ENCODE measurements at regions not wholly inside any gene's neighbourhood (a gene's known extent, or its start where the extent isn't known, plus 50 kb on each side); places are given as distances from the start of the nearest gene placed in this dataset.
"Not testable (repeated sequence)": the region's sequence is repeated elsewhere in the genome, so short reads cannot be mapped to it uniquely, and the experiment has no call there.

DNA sequence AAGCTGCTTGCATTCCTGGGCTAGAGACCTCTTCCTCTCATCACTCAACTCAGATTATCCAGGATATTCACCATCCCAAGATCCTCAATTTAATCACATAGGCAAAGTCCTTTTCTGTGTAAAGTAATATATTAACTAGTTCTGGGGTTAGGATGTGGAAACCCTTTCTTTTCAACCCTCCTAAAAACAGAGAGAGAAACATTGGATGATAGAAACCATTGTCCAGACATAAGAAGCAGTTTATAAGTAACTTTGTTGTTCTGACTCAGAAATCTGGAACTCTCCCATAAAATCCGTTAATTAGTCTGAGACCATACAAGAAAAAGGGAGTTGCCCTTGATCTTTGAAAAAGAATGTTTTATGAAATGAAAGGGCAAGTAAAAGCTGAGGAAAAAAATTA lies 817.1 kb upstream of the CDH9 start:
- peaks cover 6% of the 10 kb centered on the region for H3K9me3 Mint-ChIP-seq (ENCODE audit: low read depth)
- H3K4me3 Mint-ChIP-seq (ENCODE audit: unreplicated experiment) = no peak overlapping the region
- TF ChIP-seq, protein P1, sequence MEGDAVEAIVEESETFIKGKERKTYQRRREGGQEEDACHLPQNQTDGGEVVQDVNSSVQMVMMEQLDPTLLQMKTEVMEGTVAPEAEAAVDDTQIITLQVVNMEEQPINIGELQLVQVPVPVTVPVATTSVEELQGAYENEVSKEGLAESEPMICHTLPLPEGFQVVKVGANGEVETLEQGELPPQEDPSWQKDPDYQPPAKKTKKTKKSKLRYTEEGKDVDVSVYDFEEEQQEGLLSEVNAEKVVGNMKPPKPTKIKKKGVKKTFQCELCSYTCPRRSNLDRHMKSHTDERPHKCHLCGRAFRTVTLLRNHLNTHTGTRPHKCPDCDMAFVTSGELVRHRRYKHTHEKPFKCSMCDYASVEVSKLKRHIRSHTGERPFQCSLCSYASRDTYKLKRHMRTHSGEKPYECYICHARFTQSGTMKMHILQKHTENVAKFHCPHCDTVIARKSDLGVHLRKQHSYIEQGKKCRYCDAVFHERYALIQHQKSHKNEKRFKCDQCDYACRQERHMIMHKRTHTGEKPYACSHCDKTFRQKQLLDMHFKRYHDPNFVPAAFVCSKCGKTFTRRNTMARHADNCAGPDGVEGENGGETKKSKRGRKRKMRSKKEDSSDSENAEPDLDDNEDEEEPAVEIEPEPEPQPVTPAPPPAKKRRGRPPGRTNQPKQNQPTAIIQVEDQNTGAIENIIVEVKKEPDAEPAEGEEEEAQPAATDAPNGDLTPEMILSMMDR (IDR thresholded peaks at IDR 0.05) = no peak
- H3K36me3 Mint-ChIP-seq (ENCODE audit: low read depth) = no peaks in the 10 kb centered on the region
- no peaks in the 10 kb centered on the region for H3K4me1 Mint-ChIP-seq (ENCODE audit: low read depth)
- H3K27ac Mint-ChIP-seq (ENCODE audit: unreplicated experiment) = no peak overlapping the region
- no peaks in the 10 kb centered on the region for H3K27me3 Mint-ChIP-seq (ENCODE audit: low read depth)
- DNase-seq (ENCODE audit: low spot score) = no peak

DNA sequence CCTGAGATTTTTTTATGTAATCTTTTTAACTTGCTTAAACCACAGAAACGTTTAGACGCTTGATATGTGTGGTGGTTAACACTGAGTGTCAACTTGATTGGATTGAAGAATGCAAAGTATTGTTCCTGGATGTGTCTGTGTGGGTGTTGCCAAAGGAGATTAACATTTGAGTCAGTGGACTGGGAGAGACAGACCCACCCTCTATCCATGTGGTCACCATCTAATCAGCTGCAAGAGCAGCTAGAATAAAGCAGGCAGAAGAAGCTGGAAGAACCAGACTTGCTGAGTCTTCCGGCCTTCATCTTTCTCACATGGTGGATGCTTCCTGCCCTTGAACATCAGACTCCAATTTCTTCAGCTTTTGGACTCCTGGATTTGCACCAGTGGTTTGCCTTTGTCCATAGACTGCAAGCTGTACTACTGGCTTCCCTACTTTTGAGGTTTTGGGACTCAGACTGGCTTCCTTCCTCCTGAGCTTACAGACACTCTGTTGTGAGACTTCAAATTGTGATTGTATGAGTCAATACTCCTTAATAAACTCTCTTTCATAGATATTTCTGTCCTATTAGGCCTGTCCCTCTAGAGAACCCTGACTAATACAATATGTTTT lies 816.0 kb upstream of the CDH9 start:
- peaks cover under 1% of the 10 kb centered on the region for H3K9me3 Mint-ChIP-seq (ENCODE audit: low read depth)
- H3K27me3 Mint-ChIP-seq (ENCODE audit: low read depth) = no peaks in the 10 kb centered on the region
- H3K36me3 Mint-ChIP-seq (ENCODE audit: low read depth) = no peaks in the 10 kb centered on the region
- no peaks in the 10 kb centered on the region for H3K4me1 Mint-ChIP-seq (ENCODE audit: low read depth)
- TF ChIP-seq, protein P1 (IDR thresholded peaks at IDR 0.05) = no peak
- no peak for DNase-seq (ENCODE audit: low spot score)
- no peak overlapping the region for H3K27ac Mint-ChIP-seq (ENCODE audit: unreplicated experiment)
- no peak overlapping the region for H3K4me3 Mint-ChIP-seq (ENCODE audit: unreplicated experiment)

DNA sequence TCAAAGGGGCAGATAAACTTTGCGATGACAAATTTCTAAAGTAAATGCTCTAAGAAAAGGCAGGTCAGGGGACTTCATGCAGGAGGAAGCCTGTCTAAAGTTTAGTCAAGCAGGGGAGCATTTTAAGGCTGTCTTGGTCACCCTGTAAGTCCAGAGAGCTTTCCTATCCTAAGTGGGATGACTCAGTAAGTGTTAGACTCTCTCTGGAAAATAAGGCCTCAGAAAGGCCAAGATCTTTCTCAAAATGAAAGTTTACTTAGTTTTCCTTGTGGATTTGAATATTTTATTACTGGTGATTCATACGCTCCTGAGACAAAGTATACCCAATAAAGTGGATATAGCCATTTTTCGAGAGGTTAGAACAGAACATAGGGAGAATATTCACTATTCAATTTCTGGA lies 806.9 kb upstream of the CDH9 start:
- H3K27ac Mint-ChIP-seq (ENCODE audit: unreplicated experiment) = no peak overlapping the region
- DNase-seq (ENCODE audit: low spot score) = no peak
- no peaks in the 10 kb centered on the region for H3K36me3 Mint-ChIP-seq (ENCODE audit: low read depth)
- no peaks in the 10 kb centered on the region for H3K27me3 Mint-ChIP-seq (ENCODE audit: low read depth)
- H3K4me3 Mint-ChIP-seq (ENCODE audit: unreplicated experiment) = no peak overlapping the region
- TF ChIP-seq, protein P1 (IDR thresholded peaks at IDR 0.05) = no peak
- H3K9me3 Mint-ChIP-seq (ENCODE audit: low read depth) = peaks cover 8% of the 10 kb centered on the region
- no peaks in the 10 kb centered on the region for H3K4me1 Mint-ChIP-seq (ENCODE audit: low read depth)

DNA sequence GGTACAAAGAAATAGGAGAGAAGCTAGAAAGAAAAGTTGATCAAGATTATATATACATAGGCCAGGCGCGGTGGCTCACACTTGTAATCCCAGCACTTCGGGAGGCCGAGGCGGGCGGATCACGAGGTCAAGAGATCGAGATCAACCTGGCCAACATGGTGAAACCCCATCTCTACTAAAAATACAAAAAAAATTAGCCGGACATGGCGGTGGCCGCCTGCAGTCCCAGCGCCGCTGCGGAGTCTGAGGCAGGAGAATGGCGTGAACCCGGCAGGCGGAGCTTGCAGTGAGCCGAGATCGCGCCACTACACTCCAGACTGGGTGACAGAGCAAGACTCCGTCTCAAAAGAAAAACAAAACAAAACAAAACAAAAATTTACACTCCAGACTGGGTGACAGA lies 798.3 kb upstream of the CDH9 start:
- not testable (repeated sequence) for H3K4me3 Mint-ChIP-seq (ENCODE audit: unreplicated experiment); H3K27me3 Mint-ChIP-seq (ENCODE audit: low read depth); H3K4me1 Mint-ChIP-seq (ENCODE audit: low read depth); H3K27ac Mint-ChIP-seq (ENCODE audit: unreplicated experiment); H3K36me3 Mint-ChIP-seq (ENCODE audit: low read depth); DNase-seq (ENCODE audit: low spot score); H3K9me3 Mint-ChIP-seq (ENCODE audit: low read depth)

DNA sequence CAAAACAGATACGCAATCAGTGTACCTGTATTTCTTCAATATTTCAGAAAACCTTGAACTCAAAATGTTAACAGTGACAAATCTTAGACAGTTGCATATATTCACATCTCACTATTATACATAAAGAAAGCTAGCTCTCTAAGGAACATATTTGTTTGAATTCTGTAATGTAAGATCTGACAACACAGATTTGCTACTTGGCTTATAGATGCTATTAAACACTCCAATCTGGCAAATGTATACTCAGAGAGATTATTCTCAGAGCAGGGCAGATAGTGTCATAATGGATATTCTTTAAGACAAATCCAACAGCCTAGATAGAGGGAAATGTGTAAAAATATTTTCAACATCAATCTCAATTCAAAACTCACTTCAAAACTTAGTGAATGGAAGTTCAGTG lies 794.5 kb upstream of the CDH9 start:
- Mint-ChIP-seq H3K36me3 (ENCODE audit: low read depth) (no peaks in the 10 kb centered on the region), H3K9me3 (ENCODE audit: low read depth) (peaks cover 3% of the 10 kb centered on the region), H3K27ac (ENCODE audit: unreplicated experiment) (no peak overlapping the region), H3K4me1 (ENCODE audit: low read depth) (no peaks in the 10 kb centered on the region), H3K4me3 (ENCODE audit: unreplicated experiment) (no peak overlapping the region), H3K27me3 (ENCODE audit: low read depth) (no peaks in the 10 kb centered on the region)
- TF ChIP-seq, protein P1 (IDR thresholded peaks at IDR 0.05) = no peak
- no peak for DNase-seq (ENCODE audit: low spot score)

DNA sequence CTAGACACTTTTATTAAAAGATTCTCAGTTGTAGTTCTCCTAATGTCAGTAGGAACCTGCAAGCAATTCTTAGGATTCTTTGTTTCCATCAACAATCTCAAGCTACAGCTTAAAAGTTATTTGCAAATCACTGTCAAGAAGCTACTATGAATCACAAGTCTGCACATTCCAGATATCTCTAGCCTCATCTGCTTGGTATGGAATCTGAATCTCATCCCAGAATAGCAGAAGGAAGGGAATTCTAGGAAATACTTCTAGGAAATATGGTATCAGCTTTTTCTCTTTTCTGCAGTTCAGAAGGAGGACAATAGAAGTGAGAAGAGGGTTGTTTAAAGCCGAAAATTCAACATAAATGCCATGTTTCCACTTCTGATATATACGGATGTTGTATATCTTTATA lies 792.2 kb upstream of the CDH9 start:
- Mint-ChIP-seq H3K4me3 (ENCODE audit: unreplicated experiment) (no peak overlapping the region), H3K4me1 (ENCODE audit: low read depth) (no peaks in the 10 kb centered on the region), H3K9me3 (ENCODE audit: low read depth) (peaks cover 3% of the 10 kb centered on the region)

More for the DNA sequence above, 792.2 kb upstream of the CDH9 start:
- no peaks in the 10 kb centered on the region for H3K36me3 Mint-ChIP-seq (ENCODE audit: low read depth)
- no peak for DNase-seq (ENCODE audit: low spot score)
- TF ChIP-seq, protein P1 (IDR thresholded peaks at IDR 0.05) = no peak
- H3K27ac Mint-ChIP-seq (ENCODE audit: unreplicated experiment) = no peak overlapping the region
- H3K27me3 Mint-ChIP-seq (ENCODE audit: low read depth) = no peaks in the 10 kb centered on the region
